ENCODE measurements at regions not wholly inside any gene's neighbourhood (a gene's known extent, or its start where the extent isn't known, plus 50 kb on each side); places are given as distances from the start of the nearest gene placed in this dataset.

DNA sequence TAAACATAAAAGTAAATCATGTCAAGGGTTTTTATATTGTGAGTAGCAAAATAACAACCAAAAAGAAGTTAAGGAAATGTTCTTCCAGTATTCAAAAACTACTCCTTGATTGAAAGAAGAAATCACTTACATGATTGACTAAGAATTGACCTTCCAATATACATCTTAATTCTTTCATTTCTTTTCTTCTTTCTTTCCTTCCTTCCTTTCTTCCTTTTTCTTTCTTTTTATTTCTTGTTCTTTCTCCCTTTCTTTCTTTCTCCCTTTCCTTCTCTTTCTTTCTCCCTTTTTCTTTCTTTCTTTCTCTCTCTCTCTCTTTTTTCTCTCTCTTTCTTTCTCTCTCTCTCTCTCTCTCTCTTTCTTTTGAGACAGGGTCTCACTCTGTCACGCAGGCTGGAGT lies 60.7 kb upstream of the SOX9 start:
- TF ChIP-seq, protein P1, sequence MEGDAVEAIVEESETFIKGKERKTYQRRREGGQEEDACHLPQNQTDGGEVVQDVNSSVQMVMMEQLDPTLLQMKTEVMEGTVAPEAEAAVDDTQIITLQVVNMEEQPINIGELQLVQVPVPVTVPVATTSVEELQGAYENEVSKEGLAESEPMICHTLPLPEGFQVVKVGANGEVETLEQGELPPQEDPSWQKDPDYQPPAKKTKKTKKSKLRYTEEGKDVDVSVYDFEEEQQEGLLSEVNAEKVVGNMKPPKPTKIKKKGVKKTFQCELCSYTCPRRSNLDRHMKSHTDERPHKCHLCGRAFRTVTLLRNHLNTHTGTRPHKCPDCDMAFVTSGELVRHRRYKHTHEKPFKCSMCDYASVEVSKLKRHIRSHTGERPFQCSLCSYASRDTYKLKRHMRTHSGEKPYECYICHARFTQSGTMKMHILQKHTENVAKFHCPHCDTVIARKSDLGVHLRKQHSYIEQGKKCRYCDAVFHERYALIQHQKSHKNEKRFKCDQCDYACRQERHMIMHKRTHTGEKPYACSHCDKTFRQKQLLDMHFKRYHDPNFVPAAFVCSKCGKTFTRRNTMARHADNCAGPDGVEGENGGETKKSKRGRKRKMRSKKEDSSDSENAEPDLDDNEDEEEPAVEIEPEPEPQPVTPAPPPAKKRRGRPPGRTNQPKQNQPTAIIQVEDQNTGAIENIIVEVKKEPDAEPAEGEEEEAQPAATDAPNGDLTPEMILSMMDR (IDR thresholded peaks at IDR 0.05), result no peak
- TF ChIP-seq POLR2A (IDR thresholded peaks at IDR 0.05) (no peak), POLR2AphosphoS5 (IDR thresholded peaks at IDR 0.05; ENCODE audit: insufficient read depth in 1 of 2, low read depth in 1 of 2) (no peak)

All from vagina (tissue), 2 donors.